ENCODE measurements at regions not wholly inside any gene's neighbourhood (a gene's known extent, or its start where the extent isn't known, plus 50 kb on each side); places are given as distances from the start of the nearest gene placed in this dataset.

DNA sequence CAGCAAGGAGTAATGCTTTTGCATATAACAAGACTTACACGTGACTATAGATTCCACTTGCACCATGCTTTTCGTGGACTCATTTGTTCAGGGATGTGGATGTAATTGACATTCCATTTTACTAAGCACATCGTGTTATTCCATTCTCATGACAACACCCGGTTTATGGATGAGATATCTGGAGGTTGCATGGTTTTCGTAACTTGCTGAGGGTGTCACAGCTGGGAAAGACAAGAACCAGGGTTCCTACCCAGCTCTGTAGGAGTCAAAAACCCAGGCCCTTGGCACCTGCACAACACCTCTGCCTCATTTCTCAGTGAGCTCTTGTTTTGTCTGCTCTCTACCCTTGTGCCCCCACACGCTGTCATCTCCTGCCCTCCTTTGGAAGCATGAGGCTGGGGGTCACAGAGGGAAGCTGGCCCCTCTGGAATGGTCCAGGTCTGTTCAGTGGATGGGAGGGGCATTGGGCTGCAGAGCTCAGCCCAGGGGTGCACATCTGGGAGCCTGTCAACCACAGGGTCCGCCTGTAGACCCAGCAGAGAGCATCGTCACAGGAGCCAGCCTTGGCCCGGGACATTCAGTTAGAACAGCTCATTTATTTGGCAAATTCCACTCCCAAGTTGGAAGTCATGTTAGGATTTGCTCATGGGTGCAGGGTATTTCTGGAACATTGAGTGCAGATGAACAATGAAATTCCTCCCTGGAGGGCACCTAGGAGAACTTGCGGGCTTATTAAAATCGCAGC, 120.1 kb upstream of the TWIST2 start:
- no peak for DNase-seq

GRCh38 chr2:238728330-238729260, 119.3 kb upstream of the TWIST2 start:
- DNase-seq = no peak

DNA sequence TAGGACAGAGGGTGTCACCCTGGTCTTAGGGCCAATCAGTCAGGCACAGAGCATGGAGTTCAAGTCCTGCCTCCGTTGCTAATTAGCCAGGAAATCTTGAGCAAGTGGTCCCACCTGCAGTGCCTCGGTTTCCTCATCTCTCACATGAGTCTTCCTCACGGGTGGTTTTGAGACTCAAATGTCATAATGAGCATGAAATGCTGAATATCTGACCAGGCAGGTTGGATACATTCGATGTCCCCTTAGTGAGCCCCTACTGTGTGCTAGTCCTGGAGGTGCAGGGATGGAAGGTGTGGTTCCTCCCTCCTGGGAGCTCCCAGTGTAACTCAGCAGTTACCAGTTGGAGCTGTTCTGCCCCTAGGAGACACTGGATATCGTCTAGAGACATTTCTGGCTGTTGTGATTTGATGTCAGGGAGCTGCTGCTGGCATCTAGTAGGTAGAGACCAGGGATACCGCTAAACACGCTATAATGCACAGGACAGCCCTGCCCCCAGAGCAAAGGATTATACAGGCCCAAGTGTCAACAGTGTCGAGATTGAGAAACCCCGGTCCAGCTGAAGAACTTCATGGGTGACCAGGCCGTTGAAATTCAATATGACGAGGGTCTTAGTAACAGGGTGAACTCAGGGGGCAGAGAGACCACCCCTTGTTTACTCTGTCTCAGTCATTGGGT, 118.5 kb upstream of the TWIST2 start:
- DNase-seq = no peak

GRCh38 chr2:238730001-238730669, 117.8 kb upstream of the TWIST2 start:
- no peak for DNase-seq

- DNase-seq = no peak
Measured at GRCh38 chr2:238730881-238731280, 117.0 kb upstream of the TWIST2 start.

GRCh38 chr2:238731961-238732360, 115.9 kb upstream of the TWIST2 start:
- DNase-seq = no peak

- no peak for DNase-seq
Measured at GRCh38 chr2:238738917-238739316, 109.0 kb upstream of the TWIST2 start.

- DNase-seq = no peak
Measured at GRCh38 chr2:238739668-238740067, 108.2 kb upstream of the TWIST2 start.

- no peak for DNase-seq
Measured at GRCh38 chr2:238741277-238741676, 106.6 kb upstream of the TWIST2 start.

GRCh38 chr2:238742066-238742465, 105.8 kb upstream of the TWIST2 start:
- no peak for DNase-seq

- DNase-seq = no peak
Measured at GRCh38 chr2:238742664-238743063, 105.2 kb upstream of the TWIST2 start.

GRCh38 chr2:238743243-238744065, 104.4 kb upstream of the TWIST2 start:
- no peak for DNase-seq

DNA sequence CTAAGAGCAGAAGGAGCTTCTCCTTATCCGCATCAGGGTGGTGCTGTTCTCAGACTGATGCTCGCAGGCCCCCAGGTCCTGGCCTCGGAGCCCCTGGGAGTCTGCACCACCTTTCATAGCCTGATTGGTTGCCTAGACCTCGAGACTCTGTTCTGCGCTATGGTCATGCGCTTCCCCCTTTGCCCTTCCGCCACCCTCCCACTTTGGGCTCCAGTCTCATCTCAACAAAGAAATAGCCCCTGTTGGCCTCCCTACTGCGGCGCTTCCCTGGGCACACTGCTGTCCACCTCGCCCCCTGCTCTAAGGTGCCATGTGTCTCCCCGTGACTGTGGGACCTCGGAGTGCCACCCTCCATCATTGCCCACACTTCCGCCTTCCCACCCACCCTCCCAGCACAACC, 102.9 kb upstream of the TWIST2 start:
- no peak for DNase-seq

DNA sequence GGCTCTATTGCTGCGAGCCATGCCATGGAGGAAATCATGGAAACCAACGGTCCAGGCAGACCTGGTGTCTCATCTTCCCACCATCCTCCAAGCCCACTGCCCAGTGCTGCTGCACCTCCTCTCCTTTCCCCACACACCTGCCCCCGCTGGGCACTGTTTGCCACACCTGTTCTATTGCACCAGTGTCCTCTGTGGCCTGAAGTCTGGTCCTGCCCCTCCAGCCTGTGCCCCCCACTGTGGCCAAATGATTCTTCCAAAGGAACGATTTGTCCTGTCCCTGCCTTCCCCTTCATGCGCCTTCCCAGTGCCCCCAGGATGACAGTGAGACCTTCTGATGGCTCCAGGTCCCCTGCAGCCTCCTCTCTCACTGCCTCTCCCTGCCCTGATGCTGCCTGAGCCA, 101.9 kb upstream of the TWIST2 start:
- DNase-seq = no peak

DNA sequence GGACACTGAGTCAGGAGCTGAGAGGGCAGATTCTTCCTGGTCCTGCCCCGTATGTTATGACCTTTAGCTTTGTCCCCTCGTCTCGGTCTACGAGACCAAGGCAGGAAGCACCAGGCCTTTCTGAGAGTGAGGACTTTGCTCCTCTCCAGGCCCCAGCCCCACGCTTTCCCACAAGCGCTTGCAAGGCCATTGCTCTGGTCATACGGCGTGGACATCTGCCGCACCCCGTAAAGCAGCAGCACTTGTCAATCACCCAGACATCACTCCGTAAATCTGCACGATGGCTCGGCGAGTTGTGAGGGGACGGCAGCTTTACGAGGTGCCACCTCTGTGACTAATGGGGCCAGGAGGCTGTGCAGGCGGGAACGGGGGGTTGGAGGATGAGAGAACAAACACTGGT, 100.8 kb upstream of the TWIST2 start:
- no peak for DNase-seq

GRCh38 chr2:238747557-238747956, 100.3 kb upstream of the TWIST2 start:
- DNase-seq = no peak

- DNase-seq = no peak
Measured at GRCh38 chr2:238750212-238750904, 97.5 kb upstream of the TWIST2 start.

DNA sequence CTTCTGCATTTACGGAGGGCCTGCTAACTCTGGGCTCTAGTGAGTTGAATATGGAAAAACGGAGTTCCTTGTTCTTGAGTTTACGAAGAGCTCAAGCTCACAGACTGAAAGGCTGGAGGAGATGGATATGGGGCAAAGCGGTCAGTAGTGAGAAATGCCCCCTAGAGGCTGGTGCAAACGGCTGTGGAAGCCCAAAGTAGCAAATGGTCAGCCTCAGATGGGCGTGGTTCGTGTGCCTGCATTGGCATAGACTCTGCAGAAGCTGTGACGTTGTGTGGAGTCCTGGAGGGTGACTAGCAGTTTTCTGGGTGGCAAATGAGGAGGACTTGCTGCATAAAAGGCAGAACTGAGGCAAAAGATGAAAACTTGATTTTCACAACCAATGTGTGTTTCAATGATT, 93.6 kb upstream of the TWIST2 start:
- DNase-seq = no peak

DNA sequence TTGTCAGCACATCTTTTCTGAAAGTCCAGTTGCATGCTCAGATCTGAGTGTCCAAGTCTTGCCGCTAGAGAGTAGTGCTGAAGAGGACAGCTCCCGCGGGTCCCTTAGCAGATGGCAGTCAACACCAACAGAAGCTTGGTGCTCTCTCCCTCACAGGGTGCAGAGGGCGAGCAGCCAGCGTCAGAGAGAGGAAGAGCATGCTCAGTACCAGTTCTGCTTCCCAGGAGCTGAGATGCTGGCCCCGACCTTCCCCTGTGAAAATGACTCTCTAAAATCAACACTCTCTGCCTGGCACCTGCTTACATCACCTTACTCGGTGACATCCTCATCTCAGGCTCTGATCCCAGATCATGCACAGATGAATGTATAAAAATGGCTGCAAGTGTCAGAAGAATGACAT, 86.0 kb upstream of the TWIST2 start:
- no peak for DNase-seq

- no peak for DNase-seq
Measured at GRCh38 chr2:238763471-238763995, 84.4 kb upstream of the TWIST2 start.

DNA sequence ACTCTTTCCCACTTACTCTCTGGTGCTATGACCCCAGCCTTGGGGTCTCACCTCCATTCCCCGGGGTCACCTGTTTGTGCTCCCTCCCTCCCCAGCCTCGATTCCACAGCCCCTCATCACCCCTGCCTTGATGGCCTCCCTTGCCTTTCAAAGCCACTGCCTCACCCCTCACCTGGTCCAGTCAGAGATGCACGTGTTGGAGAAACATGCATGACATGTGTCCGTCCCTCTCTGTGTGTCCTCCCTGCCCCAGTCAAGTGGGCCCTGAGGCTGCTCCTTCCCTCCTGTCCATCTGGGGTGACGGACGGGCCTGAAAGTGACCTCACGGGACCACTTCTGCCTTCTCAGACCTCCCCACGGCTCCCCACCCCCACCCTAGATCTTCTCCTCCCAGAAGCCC, 82.3 kb upstream of the TWIST2 start:
- DNase-seq = no peak
